Cardiac fibroblast (primary cell): ENCODE measurements at regions not wholly inside any gene's neighbourhood (a gene's known extent, or its start where the extent isn't known, plus 50 kb on each side); places are given as distances from the start of the nearest gene placed in this dataset.
"Not testable (repeated sequence)": the region's sequence is repeated elsewhere in the genome, so short reads cannot be mapped to it uniquely, and the experiment has no call there.

ENCODE experiments used
- DNase-seq, 2 donors: peaks; one replicate each; pipeline versions ENCODE4 v3.0.0 to v3.0.0-alpha.2; 2010; ENCODE audit warnings: low read depth in 2 of 2
- H3K4me3 ChIP-seq, 2 donors: replicated peaks in 1 of 2; 1 replicate in 1 of 2; 2 replicates in 1 of 2; pipeline ENCODE4 v1.5.1; 2011; ENCODE audit warnings: low read depth in 2 of 2, low read length in 2 of 2, mild to moderate bottlenecking in 2 of 2, moderate library complexity in 1 of 2
- CTCF ChIP-seq: IDR thresholded peaks from one replicate; pipeline ENCODE4 v1.5.1; 2011; ENCODE audit warnings: low read depth, mild to moderate bottlenecking, low read length, inconsistent platforms

DNA sequence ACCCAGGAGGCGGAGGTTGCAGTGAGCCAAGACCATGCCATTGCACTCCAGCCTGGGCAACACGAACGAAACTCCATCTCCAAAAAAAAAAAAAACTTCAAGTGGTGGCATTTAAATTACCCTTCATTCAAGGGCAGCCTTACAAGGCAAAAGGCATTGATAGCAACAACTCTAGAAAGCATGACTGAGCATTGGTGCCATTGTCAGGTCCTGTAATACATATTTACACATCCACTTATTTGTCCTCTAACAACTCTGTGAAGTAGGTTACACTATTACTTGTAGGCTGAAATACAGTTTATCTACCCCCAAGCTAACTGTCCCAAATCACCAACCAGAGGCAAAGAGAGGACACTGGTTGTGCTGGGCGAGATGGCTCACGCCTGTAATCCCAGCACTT lies 52.7 kb upstream of the LARP1 start:
- H3K4me3 ChIP-seq: no peak overlapping the region
- TF ChIP-seq CTCF: no peak
- DNase-seq: no peak

DNA sequence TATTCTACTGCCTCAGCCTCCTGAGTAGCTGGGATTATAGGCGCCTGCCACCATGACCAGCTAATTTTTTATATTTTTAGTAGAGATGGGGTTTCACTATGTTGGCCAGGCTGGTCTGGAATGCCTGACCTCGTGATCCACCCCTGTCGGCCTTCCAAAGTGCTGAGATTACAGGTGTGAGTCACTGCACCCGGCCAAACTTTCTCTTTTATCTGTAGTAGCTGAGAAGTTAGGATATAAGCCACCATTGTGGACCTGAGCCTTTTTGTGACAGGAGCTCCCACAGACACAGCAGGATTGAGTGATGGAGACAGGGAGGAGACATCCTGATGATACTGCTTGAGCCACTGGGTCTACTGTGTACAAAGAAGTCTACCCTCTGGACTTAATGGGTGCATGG lies 53.5 kb upstream of the LARP1 start:
- not testable (repeated sequence) for H3K4me3 ChIP-seq, DNase-seq

DNA sequence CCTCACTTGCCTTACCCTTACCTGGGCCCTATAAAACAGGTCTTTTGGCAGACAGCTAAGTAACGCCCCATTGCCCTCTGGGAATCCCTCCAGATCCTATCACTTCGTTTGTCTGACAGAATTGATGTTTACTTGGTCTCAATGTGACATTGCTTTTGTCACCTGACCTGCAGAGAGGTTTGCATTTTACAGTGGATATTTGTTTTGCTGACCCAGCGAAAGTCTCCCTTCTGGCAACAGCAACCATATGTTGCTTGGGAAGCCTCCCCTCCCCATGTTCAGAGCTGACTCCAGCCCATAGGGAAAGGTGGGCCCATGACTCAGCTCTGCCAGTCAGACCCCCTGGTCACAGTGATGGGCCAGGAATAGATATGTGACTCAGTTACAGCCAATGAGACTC lies 54.0 kb upstream of the LARP1 start:
- no peak for TF ChIP-seq CTCF
- DNase-seq: no peak
- no peak overlapping the region for H3K4me3 ChIP-seq

DNA sequence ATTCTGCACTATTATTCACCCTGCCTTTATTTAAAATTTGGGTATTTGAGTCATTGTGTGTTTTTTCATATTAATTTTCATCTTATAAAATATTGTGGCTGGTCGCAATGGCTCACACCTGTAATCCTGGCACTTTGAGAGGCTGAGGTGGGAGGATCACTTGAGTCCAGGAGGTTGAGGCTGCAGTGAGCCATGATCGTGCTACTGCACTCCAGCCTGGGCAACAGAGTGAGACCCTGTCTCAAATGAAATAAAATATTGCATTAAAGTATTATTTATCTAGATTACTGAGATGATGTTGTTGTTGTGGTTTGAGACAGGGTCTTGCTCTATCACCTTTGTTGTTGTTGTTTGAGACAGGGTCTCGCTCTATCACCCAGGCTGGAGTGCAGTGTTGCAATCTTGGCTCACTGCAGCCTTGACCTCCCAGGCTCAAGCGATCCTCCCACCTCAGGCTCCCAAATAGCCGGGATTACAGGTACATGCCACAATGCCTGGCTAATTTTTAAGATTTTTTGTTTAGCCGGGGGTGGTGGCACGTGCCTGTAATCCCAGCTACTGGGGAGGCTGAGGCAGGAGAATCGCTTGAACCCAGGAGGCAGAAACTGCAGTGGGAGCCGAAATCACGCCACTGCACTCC lies 54.8 kb upstream of the LARP1 start:
- H3K4me3 ChIP-seq, DNase-seq: not testable (repeated sequence)

DNA sequence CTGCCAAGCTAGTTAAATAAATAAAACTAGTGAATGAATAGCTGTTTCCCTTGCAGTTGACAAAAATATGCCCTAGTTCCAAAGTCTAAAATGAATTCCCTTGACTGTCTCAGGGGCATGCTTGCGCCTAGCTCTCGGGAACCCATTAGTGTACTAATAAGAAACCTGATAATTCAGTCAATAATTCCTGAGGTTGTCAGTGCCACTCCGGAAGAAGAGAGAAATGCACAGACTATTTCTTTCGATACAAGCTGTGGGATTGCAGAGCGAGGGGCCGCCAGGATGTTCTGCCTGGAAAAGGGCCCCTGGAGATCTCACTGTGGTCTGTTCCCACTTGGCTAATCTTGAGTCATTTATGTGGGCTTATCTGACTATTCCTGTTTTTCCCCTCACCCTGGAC lies 56.4 kb upstream of the LARP1 start:
- no peak overlapping the region for H3K4me3 ChIP-seq
- TF ChIP-seq CTCF: no peak
- peak in 1 of 2 donors; percentile 40 for DNase-seq

GRCh38 chr5:154697371-154697770 lies 57.8 kb upstream of the LARP1 start:
- DNase-seq: peak in 1 of 2 donors; percentile 36
- no peak overlapping the region for H3K4me3 ChIP-seq
- TF ChIP-seq CTCF: no peak

DNA sequence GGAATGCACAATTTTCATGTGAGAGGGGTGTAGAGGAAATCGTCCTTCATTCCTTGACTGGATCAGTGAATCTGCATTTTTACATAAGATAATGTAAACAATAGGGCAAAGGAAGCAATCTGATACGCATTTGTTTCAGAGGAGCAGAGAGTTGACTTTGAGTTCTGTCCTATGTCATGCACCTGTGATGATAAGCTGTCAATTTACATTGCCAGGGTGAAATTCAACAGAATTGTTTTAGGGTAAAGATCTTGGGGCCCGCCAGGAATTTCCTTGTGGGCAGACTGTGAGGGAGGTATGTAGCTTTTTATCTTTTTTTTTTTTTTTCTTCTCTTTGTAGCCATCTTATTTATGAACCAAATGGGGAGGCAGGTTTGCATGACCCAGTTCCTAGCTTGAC lies 58.3 kb upstream of the LARP1 start:
- no peak for TF ChIP-seq CTCF
- DNase-seq: no peak
- H3K4me3 ChIP-seq: no peak overlapping the region

DNA sequence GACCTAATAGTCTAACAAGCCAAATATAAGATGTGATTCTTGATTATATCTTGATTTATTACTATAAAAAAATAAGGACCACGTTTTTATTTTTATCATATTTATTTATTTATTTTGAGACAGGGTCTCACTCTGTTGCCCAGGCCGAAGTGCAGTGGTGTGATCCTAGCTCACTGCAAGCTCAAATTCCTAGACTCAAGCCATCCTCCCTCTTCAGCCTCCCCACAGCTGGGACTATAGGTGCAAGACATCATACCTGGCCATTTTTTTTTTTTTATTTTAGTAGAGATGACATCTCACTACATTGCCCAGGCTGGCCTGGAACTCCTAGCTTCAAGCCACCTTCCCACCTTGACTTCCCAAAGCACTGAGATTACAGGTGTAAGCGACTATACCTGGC lies 61.0 kb upstream of the LARP1 start:
- no peak for DNase-seq
- no peak overlapping the region for H3K4me3 ChIP-seq
- TF ChIP-seq CTCF: no peak
